Cardiac muscle cell (in vitro differentiated cells and primary cell): ENCODE measurements at regions not wholly inside any gene's neighbourhood (a gene's known extent, or its start where the extent isn't known, plus 50 kb on each side); places are given as distances from the start of the nearest gene placed in this dataset.

Experiments
- DNase-seq, 2 donors: peaks; one replicate each; pipeline versions ENCODE4 v3.0.0 to v3.0.0-alpha.2; 2010 to 2017; ENCODE audit warnings: low read depth in 1 of 2, low spot score in 1 of 2
- H3K27ac ChIP-seq: fragments of 200-600 bp; sonication (generic); 2 replicates; pipeline ENCODE4 v1.5.1; 2016
- H3K27me3 ChIP-seq: fragments of 200-600 bp; sonication (generic); 2 replicates; pipeline ENCODE4 v1.6.0; 2016; ENCODE audit warnings: control low read depth
- H3K36me3 ChIP-seq: fragments of 200-600 bp; sonication (generic); 2 replicates; pipeline ENCODE4 v1.5.1; 2016; ENCODE audit warnings: control low read depth
- H3K4me1 ChIP-seq: fragments of 200-600 bp; sonication (generic); 2 replicates; pipeline ENCODE4 v1.8.1; 2017; ENCODE audit warnings: low read depth, mild to moderate bottlenecking, mixed run types
- H3K4me3 ChIP-seq: fragments of 200-600 bp; sonication (generic); 2 replicates; pipeline ENCODE4 v1.5.1; 2016; ENCODE audit warnings: mild to moderate bottlenecking
- H3K9me3 ChIP-seq: fragments of 200-600 bp; sonication (generic); 2 replicates; pipeline ENCODE4 v1.5.1; 2017; ENCODE audit warnings: low read depth, mild to moderate bottlenecking, control low read depth
- CTCF ChIP-seq: IDR thresholded peaks from 2 replicates; pipeline ENCODE4 v1.5.1; 2012; ENCODE audit warnings: low read depth, mild to moderate bottlenecking, low read length

DNA sequence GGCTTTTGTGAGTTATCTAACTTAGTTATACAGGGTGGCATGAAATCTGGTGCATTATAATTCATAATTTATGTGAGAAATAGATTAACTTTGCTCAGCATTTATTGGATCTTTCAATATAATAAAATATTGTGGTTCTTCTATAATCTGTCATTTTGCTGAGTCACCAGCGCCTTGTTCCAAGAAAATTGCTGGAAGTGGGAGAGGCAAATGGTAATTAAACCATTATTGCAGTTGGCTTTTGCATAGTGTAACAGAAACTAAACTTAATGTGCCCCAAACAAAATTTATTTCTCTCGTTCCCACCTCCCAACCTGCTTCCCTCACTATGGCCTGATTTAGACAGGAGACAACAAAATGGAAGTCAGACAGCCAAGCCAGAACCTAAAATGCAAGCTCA, 146.3 kb downstream of the GALR1 start:
- H3K4me1 ChIP-seq = no peaks in the 10 kb centered on the region
- H3K4me3 ChIP-seq = no peak overlapping the region
- H3K27ac ChIP-seq = no peak overlapping the region
- TF ChIP-seq CTCF = no peak
- H3K27me3 ChIP-seq = no peaks in the 10 kb centered on the region
- no peaks in the 10 kb centered on the region for H3K9me3 ChIP-seq
- DNase-seq = no peak
- no peaks in the 10 kb centered on the region for H3K36me3 ChIP-seq

DNA sequence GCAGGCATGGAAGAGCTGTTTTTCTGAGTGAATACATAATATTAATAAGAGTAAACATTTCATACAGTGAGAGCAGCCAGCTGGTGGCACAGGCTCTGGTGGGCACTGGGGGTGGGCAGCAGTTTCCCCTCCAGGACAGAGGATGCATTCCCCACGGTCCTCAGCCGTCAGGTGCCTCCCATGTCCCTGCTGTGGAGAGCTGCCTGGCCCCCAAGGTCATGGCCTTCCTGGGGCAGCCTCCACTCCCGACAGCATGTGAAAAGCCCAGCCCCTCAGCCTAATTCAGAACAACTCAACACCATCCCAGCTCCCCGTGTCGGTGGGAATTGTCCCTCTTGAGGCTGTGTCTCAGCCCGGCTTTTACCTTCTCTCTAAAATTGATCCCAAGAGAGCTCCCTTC, 147.4 kb downstream of the GALR1 start:
- no peak for TF ChIP-seq CTCF
- Histone ChIP-seq H3K4me1 (no peaks in the 10 kb centered on the region), H3K27me3 (no peaks in the 10 kb centered on the region)

GRCh38 chr18:77397617-77398016, 148.0 kb downstream of the GALR1 start:
- no peaks in the 10 kb centered on the region for H3K27me3 ChIP-seq
- no peak for DNase-seq
- no peak for TF ChIP-seq CTCF
- no peaks in the 10 kb centered on the region for H3K36me3 ChIP-seq
- H3K4me3 ChIP-seq = no peak overlapping the region
- no peaks in the 10 kb centered on the region for H3K4me1 ChIP-seq
- no peaks in the 10 kb centered on the region for H3K9me3 ChIP-seq
- no peak overlapping the region for H3K27ac ChIP-seq

More for the DNA sequence above, 147.4 kb downstream of the GALR1 start:
- Histone ChIP-seq H3K4me3 (no peak overlapping the region), H3K36me3 (no peaks in the 10 kb centered on the region), H3K27ac (no peak overlapping the region), H3K9me3 (no peaks in the 10 kb centered on the region)
- no peak for DNase-seq

DNA sequence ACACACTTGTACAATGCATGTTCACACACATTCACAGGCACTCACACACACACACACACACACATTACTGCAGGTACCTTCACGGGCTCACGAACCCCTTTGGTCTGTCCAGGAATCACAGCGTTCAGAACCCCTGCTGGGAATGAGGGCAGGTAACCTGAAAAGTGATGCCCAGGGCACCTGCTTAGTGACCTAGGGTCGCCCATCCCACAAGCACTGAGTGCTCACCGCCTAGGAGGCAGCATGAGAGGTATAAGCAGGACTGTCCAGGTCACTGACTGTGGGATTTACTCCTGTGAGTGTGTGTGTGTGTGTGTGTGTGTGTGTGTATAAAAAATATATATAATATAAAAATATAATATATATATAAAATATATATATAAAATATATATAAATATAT, 150.9 kb downstream of the GALR1 start:
- H3K9me3 ChIP-seq = no peaks in the 10 kb centered on the region
- no peaks in the 10 kb centered on the region for H3K4me1 ChIP-seq
- H3K4me3 ChIP-seq = no peak overlapping the region
- no peak for TF ChIP-seq CTCF
- no peaks in the 10 kb centered on the region for H3K27me3 ChIP-seq
- no peak overlapping the region for H3K27ac ChIP-seq
- no peak for DNase-seq
- no peaks in the 10 kb centered on the region for H3K36me3 ChIP-seq

DNA sequence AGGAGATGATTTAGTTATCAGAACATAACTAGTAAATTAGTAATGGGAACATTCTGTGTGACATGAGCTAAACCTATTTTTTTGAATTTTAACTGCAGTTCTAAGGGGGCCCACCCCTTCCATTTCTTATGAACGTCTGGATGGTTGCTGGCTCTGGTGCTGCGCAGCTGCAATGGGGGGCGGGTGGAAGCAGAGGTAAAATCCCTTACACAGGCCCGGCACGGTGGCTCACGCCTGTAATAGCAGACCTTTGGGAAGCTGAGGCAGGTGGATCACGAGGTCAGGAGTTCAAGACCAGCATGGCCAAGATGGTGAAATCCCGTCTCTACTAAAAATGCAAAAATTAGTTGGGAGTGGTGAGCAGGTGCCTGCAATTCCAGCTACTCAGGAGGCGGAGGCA, 151.5 kb downstream of the GALR1 start:
- no peak overlapping the region for H3K27ac ChIP-seq
- no peak for TF ChIP-seq CTCF
- no peak overlapping the region for H3K4me3 ChIP-seq
- H3K27me3 ChIP-seq = no peaks in the 10 kb centered on the region
- DNase-seq = no peak
- no peaks in the 10 kb centered on the region for H3K4me1 ChIP-seq
- no peaks in the 10 kb centered on the region for H3K36me3 ChIP-seq
- H3K9me3 ChIP-seq = no peaks in the 10 kb centered on the region

DNA sequence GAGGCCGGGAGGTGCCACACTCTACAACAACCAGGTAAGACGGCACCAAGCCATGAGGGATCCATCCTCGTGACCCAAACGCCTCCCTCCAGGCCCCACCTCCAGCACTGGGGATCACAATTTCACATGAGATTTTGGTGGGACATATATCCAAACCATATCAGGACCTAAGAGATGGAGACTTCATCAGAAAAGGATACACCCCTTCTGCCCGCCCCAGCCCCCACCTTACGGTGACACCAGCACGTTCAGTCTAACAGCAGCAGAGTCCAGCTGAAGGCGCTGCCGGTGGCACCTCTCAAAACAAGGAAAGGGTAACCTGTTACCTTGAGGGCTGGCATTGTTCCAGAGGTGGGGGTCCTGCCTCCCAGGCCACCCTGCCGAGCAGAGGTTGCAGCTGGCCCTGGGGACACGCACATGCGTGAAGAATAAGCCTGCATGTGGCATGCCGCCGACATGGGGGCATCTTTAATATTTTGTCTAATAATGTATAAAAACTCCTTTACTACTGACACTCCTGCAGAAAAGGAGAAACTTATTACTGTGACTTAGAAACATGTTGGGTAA, 154.4 kb downstream of the GALR1 start:
- no peak for DNase-seq
- no peaks in the 10 kb centered on the region for H3K9me3 ChIP-seq
- H3K27me3 ChIP-seq = no peaks in the 10 kb centered on the region
- no peak for TF ChIP-seq CTCF
- no peaks in the 10 kb centered on the region for H3K4me1 ChIP-seq
- no peak overlapping the region for H3K27ac ChIP-seq
- no peaks in the 10 kb centered on the region for H3K36me3 ChIP-seq
- no peak overlapping the region for H3K4me3 ChIP-seq
